ENCODE measurements at regions not wholly inside any gene's neighbourhood (a gene's known extent, or its start where the extent isn't known, plus 50 kb on each side); places are given as distances from the start of the nearest gene placed in this dataset.
A peak's percentile ranks its signal among the peaks of the same experiment; 100 is the strongest.

DNA sequence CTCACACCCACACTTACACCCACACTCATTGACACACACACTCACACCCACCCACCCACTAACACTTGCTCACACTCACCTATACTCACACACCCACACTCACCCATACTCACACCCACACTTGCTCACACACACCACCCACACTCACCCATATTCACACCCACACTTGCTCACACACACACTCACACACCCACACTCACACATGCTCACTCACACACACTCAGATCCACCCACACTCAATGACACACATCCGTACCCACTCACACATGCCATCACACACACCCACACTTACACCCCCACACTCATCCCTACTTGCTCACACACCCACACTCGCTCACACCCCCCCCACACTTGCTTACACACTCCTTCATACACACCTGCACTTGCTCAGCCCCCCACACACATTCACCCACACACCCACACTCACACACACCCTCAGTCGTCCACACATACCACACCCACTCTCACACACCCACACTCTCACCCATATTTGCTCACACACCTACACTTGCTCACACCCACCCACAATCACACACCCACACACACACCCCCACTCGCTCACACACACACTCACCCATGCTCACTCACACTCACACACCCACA is 321.1 kb upstream of the N4BP1 start:
- DNase-seq: no peak

DNA sequence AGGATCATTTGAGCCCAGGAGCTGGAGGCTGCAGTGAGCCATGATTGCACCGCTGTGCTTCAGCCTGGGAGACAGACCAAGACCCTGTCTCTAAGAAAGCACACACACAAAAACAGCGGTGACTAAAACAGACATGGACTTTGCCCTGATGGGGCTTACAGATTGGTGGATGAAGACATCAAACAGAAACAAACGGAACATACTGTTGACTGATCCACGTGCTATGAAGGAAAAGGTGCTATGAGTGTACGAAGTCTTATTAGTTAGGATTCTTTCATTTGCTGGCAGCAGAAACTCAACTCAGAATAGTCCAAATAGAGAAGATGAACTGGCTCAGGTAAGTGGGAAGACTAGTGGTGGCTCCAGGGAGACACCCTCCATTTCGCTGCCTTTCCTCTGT is 309.8 kb upstream of the N4BP1 start:
- no peak for DNase-seq

DNA sequence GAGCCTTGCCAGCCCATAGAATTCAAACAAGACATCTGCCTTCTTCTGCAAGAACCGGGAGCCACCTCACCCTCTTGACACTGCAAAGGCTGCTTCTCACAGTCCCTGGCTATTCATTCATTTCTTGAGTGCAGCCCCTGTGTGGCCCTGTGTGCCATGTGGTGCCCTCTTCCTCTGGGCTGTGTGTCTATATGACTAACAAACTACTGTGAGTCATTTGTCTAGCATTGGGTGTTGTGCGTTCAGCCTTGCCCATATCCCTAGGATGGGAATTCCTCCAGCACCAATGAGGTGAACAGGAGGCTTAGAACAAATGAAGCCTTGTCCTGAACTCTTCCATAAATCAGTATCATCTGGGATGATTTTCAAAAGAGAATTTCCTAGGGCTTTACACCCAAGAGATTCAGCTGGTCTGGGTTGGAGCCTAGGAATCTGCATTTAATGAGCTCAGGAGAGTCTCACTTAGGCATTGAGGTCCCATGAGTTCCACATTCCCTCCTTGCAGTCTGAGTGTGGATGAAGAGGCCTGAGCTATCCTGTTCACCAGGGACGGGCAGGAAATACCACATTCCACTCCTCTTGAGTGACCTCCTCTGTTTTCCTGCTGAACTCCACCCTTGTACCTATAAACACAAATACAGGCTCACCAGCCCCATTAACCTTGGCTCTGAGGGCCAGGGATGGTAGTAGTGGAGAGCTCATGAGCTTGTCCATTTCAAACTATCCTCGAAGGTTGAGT is 308.7 kb upstream of the N4BP1 start:
- no peak for DNase-seq

- DNase-seq: no peak
Measured at GRCh38 chr16:48916566-48916965, 306.6 kb upstream of the N4BP1 start.

DNA sequence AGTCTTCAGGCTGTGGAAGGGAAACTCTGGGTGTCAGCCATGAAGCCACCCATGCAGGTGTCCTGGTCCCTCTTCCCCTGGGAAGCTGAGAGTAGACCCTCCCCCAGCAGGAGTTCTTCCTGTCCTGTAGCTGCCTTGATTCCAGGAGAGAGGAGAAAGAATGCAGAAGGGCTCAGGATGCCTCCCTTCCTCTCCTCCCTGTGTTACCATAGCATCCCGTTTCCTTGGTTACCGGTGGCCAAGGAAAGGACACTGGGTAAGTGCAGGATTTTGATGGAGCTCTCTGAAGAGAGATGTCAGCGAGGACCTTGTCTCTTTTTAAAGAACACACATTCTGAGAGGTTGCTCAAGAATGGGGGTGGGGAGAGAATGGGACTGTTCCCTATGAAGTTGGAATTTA is 304.1 kb upstream of the N4BP1 start:
- peak; percentile 4 for DNase-seq

DNA sequence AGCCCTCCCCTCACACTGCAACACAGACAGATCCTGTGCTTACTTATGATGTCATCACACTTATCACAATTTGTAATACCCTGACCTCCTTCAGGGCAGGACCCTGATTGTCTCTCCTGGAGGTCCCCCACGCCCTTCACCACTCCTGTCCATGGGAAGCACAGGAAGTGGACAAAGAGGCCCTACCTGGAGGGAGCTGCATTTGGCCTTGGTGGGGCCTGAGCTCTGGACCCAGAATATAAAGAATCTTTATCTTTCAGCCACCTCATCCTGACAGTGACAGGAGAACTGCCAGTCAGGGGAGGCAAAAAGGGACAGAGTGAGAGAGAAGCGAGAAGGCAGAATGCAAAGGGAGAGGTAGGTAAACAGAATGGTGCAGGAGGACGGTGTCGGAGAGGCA is 303.4 kb upstream of the N4BP1 start:
- DNase-seq: no peak

DNA sequence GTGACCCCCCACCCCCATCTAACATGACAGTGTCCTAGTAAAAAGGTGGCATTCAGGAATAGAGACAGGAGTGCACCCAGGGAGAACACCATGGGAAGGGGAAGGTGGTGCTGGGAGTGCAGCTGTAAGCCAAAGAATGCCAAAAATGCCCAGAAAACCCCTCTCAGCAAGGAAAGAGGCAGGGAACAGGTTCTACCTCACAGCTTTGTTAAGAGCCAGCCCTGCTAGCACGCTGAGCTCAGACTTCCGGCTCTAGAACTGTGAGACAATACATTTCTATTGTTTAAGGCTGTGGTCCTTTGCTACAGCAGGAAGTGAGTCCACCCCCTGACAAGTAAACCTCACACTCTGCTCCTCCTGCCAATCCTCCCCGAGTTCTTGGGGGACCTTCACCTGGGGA is 302.4 kb upstream of the N4BP1 start:
- DNase-seq: no peak

DNA sequence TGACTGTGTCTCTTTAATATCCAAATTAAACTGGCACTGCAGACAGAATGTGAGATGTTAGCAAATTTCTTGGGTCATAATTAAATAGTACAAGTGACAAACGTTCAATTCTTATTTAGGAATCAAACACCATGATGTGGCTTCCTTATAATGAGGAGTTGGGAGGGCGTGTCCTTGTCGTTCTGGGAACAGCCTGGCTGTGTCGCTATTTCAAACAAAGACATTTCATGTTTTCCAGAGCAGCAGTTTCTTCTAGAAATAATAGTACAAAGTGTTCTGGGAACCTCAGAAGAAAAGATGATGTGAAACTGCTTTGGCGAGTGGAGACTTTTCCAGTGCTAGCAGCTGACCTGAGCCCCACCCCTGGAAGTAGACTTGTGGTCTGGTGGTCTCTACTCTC is 301.7 kb upstream of the N4BP1 start:
- no peak for DNase-seq

- DNase-seq: no peak
Measured at GRCh38 chr16:48910214-48910613, 300.2 kb upstream of the N4BP1 start.

GRCh38 chr16:48909231-48909630 is 299.3 kb upstream of the N4BP1 start:
- no peak for DNase-seq

GRCh38 chr16:48907906-48908634 is 298.1 kb upstream of the N4BP1 start:
- no peak for DNase-seq

GRCh38 chr16:48905632-48906505 is 295.9 kb upstream of the N4BP1 start:
- no peak for DNase-seq

DNA sequence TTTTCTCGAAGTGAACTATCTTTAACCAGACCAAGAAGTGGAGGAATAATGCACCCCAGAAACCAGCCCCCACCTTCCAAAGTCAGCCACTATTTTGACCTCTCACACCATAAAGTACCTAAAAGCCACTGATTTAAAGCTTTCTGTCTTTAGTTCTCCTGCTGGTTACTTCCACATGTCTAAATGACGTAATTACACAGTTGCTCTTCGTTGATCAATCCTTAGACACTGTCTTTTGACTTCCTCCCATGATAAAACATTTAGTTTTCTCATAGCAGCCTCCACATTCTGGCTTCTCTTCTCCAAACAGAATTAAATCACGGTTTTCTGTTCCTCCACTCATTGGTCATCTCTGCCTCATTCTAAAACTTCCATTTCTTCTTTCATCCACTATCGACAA is 294.4 kb upstream of the N4BP1 start:
- no peak for DNase-seq

- DNase-seq: no peak
Measured at GRCh38 chr16:48903039-48903438, 293.1 kb upstream of the N4BP1 start.

DNA sequence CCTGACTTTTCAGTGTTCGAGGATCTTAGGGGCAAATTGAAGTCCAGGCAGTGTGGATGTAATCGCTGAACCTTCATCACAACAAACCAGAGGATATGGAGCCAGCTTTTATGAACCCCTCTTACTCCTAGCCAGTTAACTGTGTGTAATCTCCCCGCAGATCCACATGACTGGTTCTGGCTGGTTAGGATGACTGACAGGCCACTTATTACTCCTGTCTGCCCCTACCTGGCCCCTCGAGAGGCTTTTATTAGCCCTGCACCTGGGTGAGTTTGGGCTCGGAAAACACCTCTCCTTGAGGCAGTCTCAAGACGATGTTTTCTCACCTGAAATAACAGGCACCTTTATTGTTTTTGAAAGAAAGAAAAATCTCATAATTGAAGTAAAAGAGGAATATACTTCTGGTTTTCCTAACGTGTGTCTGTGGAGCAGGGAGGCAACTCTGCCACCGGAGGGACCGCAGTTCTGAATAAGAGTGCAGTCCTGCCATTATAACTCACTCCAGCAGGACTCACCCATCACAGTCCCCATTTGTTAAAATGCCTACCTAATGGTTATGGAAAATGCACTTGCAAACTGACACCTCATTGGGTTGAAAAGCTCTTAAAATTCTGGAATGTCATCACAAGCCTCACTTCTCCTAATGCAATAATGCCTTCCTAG is 291.9 kb upstream of the N4BP1 start:
- DNase-seq: no peak

DNA sequence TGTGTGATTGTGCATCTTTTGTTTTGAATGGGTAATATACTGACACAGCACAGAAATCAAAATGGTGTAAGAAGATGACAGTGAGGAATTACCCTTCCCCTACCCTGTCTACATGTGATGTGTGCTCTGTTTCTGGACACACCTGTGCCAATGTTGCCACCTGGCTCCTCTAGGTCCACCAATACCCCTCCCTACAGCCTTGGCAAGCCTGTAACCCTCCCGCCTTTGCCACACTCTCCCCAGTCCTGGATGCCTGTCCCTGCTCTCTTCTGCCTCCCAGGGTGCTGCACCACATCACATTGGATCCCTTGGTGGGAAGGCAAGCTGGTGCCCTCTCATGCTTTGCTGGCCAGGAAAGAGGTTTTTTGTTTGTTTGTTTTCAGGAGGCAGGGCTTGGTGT is 289.5 kb upstream of the N4BP1 start:
- DNase-seq: no peak

DNA sequence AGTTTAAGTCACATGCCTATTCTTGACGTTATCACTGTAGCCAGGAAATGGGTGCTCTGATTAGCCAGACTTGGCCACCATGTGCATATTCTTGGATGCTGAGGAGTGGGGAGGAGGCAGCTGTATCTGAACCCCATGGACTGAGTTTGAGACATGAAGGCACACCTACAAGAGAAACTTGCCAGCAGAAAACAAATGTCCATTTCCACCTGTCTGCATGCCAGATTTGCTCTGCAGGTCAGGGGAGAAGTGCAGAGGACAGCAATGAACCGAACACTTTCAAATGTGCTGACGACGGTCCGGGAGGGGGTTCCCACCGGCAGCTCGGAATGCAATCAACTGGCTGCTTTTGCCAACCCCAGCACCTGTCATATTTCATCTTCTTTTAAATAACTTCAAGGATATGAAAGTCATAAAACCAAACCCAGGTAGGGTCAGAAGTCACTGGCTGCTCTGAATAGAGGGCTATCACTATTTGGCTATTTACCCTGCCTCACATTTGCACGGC is 287.8 kb upstream of the N4BP1 start:
- DNase-seq: no peak

- no peak for DNase-seq
Measured at GRCh38 chr16:48895142-48895541, 285.2 kb upstream of the N4BP1 start.

- no peak for DNase-seq
Measured at GRCh38 chr16:48892893-48893292, 282.9 kb upstream of the N4BP1 start.

DNA sequence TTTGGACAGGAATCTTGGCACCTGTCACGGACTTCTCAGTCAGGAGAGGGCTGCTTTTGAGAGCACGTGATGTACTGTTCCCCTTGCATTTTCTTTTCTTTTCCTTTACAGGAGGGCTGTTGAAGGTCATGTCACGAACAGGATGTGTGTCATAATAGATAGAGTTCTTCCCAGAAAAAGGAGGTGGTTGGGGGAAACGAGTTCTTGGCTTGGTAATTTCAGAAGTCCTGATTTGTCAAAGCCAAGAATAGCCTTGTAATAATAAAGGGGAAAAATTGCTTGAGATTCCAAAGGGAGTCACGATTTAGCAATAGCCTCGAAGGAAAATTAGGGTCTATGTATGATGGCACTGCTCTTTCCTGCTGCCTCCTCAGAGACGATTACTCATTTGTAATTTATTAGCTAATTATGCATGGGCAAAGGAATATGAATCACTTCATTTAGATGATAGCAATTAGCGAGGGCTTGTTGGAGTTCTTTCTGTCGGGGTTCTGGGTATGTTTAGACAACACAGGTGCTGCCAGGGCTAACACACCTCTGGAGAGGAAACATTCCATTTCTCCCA is 277.7 kb upstream of the N4BP1 start:
- DNase-seq: no peak

DNA sequence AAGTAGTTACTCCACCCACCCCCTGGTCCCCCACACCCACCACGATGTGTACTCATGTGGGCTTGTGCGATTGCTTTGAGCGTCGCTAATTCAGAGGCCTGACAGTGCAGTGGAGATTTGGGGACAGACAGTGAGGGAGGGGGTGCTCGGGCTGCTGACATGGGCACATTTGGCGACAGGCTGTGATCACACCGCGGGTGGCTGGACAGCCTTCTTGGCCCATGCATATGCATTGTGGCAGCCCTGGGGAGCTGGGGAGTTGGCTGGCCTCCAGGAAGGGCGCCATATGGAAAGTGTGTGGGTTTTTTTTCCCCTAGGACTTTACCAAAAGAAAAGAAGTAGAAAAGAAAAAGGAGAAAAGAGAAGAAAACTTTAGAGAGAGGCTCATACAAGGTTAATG is 275.5 kb upstream of the N4BP1 start:
- DNase-seq: no peak

DNA sequence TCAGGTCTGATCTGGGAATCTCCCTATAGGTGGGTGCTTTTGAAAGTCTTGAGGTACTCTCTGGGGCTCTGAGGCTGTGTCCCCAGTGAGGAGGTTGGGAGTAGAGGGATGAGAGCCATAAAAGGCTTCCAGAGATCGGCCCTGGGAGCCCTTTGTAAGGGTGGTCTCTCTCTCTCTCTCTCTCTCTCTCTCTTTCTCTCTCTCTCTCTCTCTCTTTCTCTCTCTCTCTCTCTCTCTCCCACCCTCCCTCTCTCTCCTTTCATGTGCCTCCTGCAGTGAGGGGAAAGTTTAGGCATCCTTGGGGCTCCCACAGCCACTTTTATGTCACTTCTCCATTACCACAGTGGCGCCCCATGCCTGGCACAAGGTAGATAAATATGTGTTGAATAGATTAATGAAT is 271.3 kb upstream of the N4BP1 start:
- no peak for DNase-seq

Data from NCI-H2227 treated with DMSO at 0.1 percent for 48 hours (cell line).